GM12873 (cell line): ENCODE measurements at regions not wholly inside any gene's neighbourhood (a gene's known extent, or its start where the extent isn't known, plus 50 kb on each side); places are given as distances from the start of the nearest gene placed in this dataset.
A peak's percentile ranks its signal among the peaks of the same experiment; 100 is the strongest.

Experiments
- TF ChIP-seq, protein P1 (sequence below): IDR thresholded peaks from 2 replicates; pipeline ENCODE4 v1.5.1; 2012; ENCODE audit warnings: low read depth, mild to moderate bottlenecking, moderate library complexity, low read length, control low read depth; ENCODE audit not compliant: insufficient read depth; ENCODE audit errors: missing control alignments

DNA sequence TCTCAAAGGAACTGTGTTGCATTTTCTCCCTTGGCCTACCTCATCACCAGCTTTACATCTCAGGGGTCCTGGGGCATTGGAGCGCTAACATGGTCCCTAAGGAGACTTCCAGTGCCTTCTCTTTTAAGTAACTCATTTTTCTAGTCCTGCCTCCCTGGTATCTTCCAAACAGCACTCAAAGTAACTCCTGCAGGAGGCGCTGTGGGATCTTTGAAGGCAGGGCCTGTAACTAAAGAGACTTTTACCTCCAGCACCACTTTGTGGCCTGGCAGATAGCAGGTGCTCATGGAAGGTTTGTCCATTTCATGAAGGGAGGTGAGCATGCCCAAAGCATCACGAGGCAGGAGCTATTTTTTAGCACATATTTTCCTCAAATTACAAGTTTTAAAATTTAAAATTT, 411.0 kb upstream of the GYPC start:
- TF ChIP-seq, protein P1, sequence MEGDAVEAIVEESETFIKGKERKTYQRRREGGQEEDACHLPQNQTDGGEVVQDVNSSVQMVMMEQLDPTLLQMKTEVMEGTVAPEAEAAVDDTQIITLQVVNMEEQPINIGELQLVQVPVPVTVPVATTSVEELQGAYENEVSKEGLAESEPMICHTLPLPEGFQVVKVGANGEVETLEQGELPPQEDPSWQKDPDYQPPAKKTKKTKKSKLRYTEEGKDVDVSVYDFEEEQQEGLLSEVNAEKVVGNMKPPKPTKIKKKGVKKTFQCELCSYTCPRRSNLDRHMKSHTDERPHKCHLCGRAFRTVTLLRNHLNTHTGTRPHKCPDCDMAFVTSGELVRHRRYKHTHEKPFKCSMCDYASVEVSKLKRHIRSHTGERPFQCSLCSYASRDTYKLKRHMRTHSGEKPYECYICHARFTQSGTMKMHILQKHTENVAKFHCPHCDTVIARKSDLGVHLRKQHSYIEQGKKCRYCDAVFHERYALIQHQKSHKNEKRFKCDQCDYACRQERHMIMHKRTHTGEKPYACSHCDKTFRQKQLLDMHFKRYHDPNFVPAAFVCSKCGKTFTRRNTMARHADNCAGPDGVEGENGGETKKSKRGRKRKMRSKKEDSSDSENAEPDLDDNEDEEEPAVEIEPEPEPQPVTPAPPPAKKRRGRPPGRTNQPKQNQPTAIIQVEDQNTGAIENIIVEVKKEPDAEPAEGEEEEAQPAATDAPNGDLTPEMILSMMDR = peak; percentile 59

DNA sequence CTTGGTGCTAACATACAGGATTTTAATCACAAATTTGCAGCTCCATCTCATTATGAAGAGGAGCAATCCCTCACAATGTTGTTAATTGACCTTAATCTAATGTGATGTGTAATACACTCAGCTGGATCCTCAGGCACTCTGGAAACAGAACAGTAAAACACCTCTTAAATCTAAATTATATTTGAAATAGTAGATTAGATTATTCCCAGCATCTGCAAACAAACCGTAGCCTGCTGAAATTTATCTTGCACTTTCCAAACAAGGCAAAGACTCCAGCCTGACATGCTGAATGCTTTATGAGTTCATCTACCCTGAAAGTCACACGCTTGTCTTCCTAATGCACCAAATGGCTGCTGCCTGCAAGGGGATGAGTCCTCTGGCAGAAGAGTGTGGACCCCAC, 402.3 kb upstream of the GYPC start:
- TF ChIP-seq, protein P1 = no peak

DNA sequence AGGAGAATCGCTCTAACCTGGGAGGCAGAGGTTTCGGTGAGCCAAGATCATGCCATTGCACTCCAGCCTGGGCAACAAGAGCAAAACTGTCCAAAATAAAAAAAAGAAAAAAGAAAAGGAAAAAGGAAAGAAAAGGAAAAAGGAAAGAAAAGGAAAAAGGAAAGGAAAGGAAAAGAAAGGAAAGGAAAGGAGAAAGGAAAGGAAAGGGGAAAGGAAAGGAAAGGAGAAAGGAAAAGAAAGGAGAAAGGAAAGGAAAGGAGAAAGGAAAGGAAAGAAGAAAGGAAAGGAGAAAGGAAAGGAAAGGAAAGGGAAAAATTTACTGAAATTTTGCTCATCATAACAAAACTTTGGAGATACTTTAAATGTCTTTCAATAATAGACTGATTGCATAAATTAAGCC, 391.3 kb upstream of the GYPC start:
- TF ChIP-seq, protein P1 = no peak

DNA sequence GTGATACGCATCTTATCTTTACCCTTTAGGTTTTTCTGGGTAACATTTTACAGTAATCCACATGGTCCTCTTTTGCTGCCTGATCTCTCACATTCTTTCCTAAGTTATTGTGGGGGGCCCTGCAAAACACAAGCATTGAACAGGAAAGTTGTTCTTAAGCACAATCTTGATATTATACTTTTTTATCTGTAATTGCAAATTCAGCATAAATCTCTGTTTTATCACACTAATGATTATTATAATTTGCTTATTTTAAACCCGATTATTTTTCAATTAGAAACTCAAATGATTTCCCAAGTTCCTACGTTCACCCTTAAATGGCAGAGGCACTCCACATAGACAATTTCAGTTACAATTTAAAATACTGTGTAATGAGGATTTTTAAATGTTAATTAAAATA, 386.0 kb upstream of the GYPC start:
- TF ChIP-seq, protein P1 = no peak

DNA sequence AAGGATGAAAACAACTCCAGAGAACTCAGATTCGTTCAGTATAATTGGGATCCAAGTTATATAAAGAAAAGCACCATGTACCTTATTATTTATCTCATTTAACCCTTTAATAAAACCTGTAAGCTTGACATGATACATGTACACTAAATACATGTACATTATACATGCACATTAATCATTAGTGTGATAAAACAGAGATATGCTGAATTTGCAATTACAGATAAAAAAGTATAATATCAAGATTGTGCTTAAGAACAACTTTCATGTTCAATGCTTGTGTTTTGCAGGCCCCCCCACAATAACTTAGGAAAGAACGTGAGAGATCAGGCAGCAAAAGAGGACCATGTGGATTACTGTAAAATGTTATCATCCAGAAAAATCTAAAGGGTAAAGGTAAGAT, 385.4 kb upstream of the GYPC start:
- TF ChIP-seq, protein P1 = no peak

DNA sequence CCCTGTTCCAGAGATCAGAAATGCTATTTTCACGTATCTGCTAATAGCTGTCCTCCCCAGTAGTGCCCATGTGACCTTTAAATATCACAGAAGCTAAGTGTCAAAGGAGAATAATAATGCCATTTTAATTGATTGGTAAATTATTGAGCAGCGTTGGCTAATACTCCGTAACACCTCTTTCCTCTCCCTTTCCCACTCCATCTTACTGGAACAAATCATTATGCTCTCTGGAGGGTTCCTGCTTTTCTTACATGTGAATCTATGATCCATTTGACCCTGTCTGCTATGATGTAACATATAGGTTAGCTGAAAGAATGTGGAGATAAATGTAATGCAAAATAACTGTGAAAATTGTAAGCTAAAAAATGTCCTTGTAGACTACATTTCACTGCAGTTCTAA, 383.6 kb upstream of the GYPC start:
- TF ChIP-seq, protein P1 = no peak

DNA sequence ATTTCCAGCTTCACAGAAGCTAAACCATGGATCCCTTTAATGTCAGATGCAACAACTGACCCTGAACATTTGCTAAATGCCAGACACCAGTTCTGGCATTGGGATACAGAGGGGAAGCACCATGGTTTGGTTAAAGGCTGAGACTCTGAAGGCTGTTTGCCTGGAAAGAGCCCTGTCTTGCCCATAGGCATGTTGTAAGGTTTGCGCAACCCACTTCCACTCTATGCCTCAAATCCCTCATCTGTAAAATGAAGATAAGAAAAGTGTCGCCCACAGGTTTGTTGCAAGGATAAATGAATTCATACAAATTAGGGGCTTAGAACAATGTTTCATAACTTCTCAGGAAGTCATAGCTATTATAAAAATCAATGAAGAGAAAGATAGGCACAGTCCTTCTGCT, 380.9 kb upstream of the GYPC start:
- TF ChIP-seq, protein P1 = no peak

DNA sequence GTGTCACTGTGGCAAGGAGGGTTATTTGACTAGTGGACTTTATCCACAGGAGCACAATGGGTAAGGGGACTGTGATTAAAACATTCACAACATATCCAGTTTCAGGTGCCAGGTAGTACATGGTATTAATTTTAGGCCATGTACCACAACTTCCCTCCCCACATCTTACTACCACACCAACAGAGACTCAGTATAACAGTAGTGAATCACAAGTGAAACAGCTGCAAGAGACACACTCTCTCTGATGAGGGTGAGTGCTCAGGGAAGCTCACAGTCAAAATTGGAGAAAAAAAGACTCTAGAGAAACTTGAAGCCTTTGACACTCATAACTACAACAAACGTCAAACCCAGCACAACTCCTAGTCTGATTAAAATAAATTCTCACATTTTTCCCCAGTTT, 367.6 kb upstream of the GYPC start:
- TF ChIP-seq, protein P1 = no peak
